NT2/D1 (cell line): ENCODE measurements at regions not wholly inside any gene's neighbourhood (a gene's known extent, or its start where the extent isn't known, plus 50 kb on each side); places are given as distances from the start of the nearest gene placed in this dataset.

Experiments
- SUZ12 ChIP-seq: IDR thresholded peaks from 2 replicates; pipeline ENCODE4 v1.6.1; 2011; ENCODE audit not compliant: insufficient read length, insufficient read depth; ENCODE audit errors: extremely low read depth
- YY1 ChIP-seq: IDR thresholded peaks from 2 replicates; pipeline ENCODE4 v1.6.1; 2011; ENCODE audit not compliant: insufficient read length, insufficient read depth

GRCh38 chr4:174047363-174047762, 236.1 kb downstream of the FBXO8 start:
- TF ChIP-seq SUZ12 (no peak), YY1 (no peak)
